Stomach (tissue), 4 donors: ENCODE measurements at regions not wholly inside any gene's neighbourhood (a gene's known extent, or its start where the extent isn't known, plus 50 kb on each side); places are given as distances from the start of the nearest gene placed in this dataset.

ENCODE experiments used
- CTCF ChIP-seq, 7 experiments: fragments of 450-650 bp in 4 of 7; fragments of 200-600 bp in 3 of 7; sonication (generic) in 3 of 7; IDR thresholded peaks; one replicate each; pipeline ENCODE4 v1.5.1; 2016 to 2019; ENCODE audit warnings: antibody characterized with exemption in 7 of 7, control low read depth in 2 of 7, mild to moderate bottlenecking in 1 of 7
- POLR2A ChIP-seq, 4 donors: fragments of 450-650 bp; IDR thresholded peaks; one replicate each; pipeline ENCODE4 v1.6.1; 2016; ENCODE audit warnings: antibody characterized with exemption in 4 of 4, control low read depth in 2 of 4, mild to moderate bottlenecking in 1 of 4, moderate library complexity in 1 of 4

DNA sequence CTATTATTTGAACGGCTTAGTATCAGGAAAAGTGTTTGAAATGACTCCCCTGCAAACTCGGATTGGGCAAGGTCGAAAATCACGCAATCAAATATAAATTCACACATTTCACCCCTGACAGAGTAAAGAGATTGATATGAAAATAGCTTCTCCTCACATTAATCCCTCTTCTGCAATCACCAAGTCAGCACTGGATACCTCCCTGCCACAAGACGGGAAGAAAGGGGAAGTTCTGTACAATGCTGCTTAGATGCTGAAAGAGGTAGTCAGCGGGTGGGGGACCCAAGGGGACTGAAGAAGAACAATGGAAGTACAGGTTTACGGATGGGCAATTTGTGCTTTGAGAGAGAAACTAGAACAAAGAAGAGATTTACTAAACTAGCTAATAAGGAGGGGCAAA lies 72.0 kb upstream of the ANK3 start:
- no peak for TF ChIP-seq CTCF (IDR thresholded peaks at IDR 0.05)
- TF ChIP-seq POLR2A (IDR thresholded peaks at IDR 0.05) = no peak
